K562 (cell line): ENCODE measurements at regions not wholly inside any gene's neighbourhood (a gene's known extent, or its start where the extent isn't known, plus 50 kb on each side); places are given as distances from the start of the nearest gene placed in this dataset.

ENCODE experiments used
- ATAC-seq: fragments of 200-7000 bp; cut with Tn5 transposase; 3 replicates; pipeline ENCODE4 v1.9.1; 2020; ENCODE audit warnings: moderate library complexity
- BruUV-seq: library from RNA; stranded (reverse); fragments of 400-500 nt; replicated peaks from 2 replicates; lab custom pipeline; 2021; lab: Mats Ljungman, UMichigan
- CTCF ChIA-PET: fragments of 300-600 bp; formaldehyde crosslinking; extraction: SDS; loops from one replicate; lab custom pipeline; 2021; ENCODE audit warnings: low intra/inter-chr PET ratio; lab: Yijun Ruan, JAX
- POLR2A ChIA-PET: fragments of 300-600, 350-650 bp; sonication (Branson Sonifier 250); formaldehyde crosslinking; extraction: SDS; loops from one replicate; lab custom pipeline; 2021; ENCODE audit warnings: antibody characterized with exemption, inconsistent platforms; lab: Yijun Ruan, JAX
- DNase-seq, 4 experiments: peaks; one replicate each; pipeline versions ENCODE4 v3.0.0 to v3.0.0-alpha.2; 2011 to 2018; ENCODE audit warnings: low spot score in 3 of 4, mixed read lengths in 3 of 4; ENCODE audit errors: extremely low read depth in 1 of 4
- FAIRE-seq: peaks from 2 replicates; lab custom pipeline; 2011; peaks lifted over from hg19 to GRCh38; lab: Jason Lieb, UNC
- H2AFZ ChIP-seq: 2 replicates; pipeline ENCODE4 v1.6.0; 2011; ENCODE audit warnings: low read depth, low read length, control low read depth, inconsistent platforms
- H3K27ac ChIP-seq: fragments of 200-600 bp; 3 replicates; pipeline ENCODE4 v1.8.0; 2011; ENCODE audit warnings: low read depth, mild to moderate bottlenecking, control low read depth, inconsistent platforms, low read length, moderate library complexity, mixed read lengths; ENCODE audit errors: extremely low read depth
- H3K27me3 ChIP-seq, 2 experiments: fragments of 300-600 bp in 1 of 2; 2 replicates in 1 of 2; 3 replicates in 1 of 2; pipeline versions ENCODE4 v1.6.0 to v1.8.0; 2011; ENCODE audit warnings: inconsistent platforms in 2 of 2, low read length in 2 of 2, mild to moderate bottlenecking in 1 of 2, mixed read lengths in 1 of 2, moderate library complexity in 1 of 2; ENCODE audit not compliant: control insufficient read depth in 2 of 2, insufficient read depth in 2 of 2
- H3K36me3 ChIP-seq: fragments of 300-600 bp; 3 replicates; pipeline ENCODE4 v1.8.0; 2011; ENCODE audit warnings: mild to moderate bottlenecking, low read length, inconsistent platforms; ENCODE audit not compliant: control insufficient read depth, insufficient read depth
- H3K4me1 ChIP-seq, 2 experiments: fragments of 200-600 bp in 1 of 2; replicated peaks in 1 of 2; 2 replicates in 1 of 2; 3 replicates in 1 of 2; pipeline versions ENCODE4 v1.5.1 to v1.8.0; 2011; ENCODE audit warnings: inconsistent platforms in 2 of 2, low read length in 2 of 2, mild to moderate bottlenecking in 1 of 2, mixed read lengths in 1 of 2, moderate library complexity in 1 of 2; ENCODE audit not compliant: control insufficient read depth in 2 of 2, insufficient read depth in 2 of 2
- H3K4me2 ChIP-seq: 2 replicates; pipeline ENCODE4 v1.6.1; 2011; ENCODE audit warnings: low read length, control low read depth, inconsistent platforms, mixed read lengths; ENCODE audit not compliant: insufficient read depth
- H3K4me3 ChIP-seq: fragments of 200-600 bp; sonication (generic), shearing (Covaris generic); 2 replicates; pipeline ENCODE4 v1.5.1; 2016; ENCODE audit warnings: control low read depth, inconsistent platforms
- H3K79me2 ChIP-seq: fragments of 200-600 bp; 3 replicates; pipeline ENCODE4 v1.8.0; 2011; ENCODE audit warnings: low read length, inconsistent platforms; ENCODE audit not compliant: control insufficient read depth, insufficient read depth
- H3K9ac ChIP-seq, 2 experiments: 2 replicates each; pipeline versions ENCODE4 v1.6.0 to v1.6.1; 2011; ENCODE audit warnings: low read depth in 2 of 2, low read length in 2 of 2, control low read depth in 1 of 2, inconsistent platforms in 1 of 2, mild to moderate bottlenecking in 1 of 2, mixed read lengths in 1 of 2; ENCODE audit not compliant: insufficient read depth in 1 of 2
- H3K9me1 ChIP-seq: one replicate; pipeline ENCODE4 v1.6.0; 2011; ENCODE audit warnings: inconsistent platforms, mild to moderate bottlenecking, low read length, moderate library complexity; ENCODE audit not compliant: control insufficient read depth, insufficient read depth
- H3K9me3 ChIP-seq: replicated peaks from 2 replicates; pipeline ENCODE4 v1.5.1; 2011; ENCODE audit warnings: low read depth, low read length, inconsistent platforms; ENCODE audit not compliant: control insufficient read depth, insufficient read depth
- H4K20me1 ChIP-seq: replicated peaks from 2 replicates; pipeline ENCODE4 v1.6.1; 2011; ENCODE audit warnings: low read length, inconsistent platforms, mixed read lengths; ENCODE audit not compliant: control insufficient read depth, insufficient read depth
- ATF1 ChIP-seq, 2 experiments: fragments of 450-650 bp in 1 of 2; IDR thresholded peaks; 2 replicates each; pipeline ENCODE4 v1.6.1; 2016; ENCODE audit warnings: missing compliant biosample characterization in 1 of 2, missing genetic modification characterization in 1 of 2
- E2F3 ChIP-seq: fragments of 250-450 bp; sonication (Bioruptor Pico); IDR thresholded peaks from 2 replicates; pipeline ENCODE4 v1.4.0; 2020; ENCODE audit warnings: mild to moderate bottlenecking
- EZH2 ChIP-seq: IDR thresholded peaks from 2 replicates; pipeline ENCODE4 v1.6.1; 2012; ENCODE audit warnings: low read depth, mild to moderate bottlenecking, inconsistent platforms, low read length, borderline replicate concordance
- ILF3 ChIP-seq: fragments of 450-650 bp; IDR thresholded peaks from 2 replicates; pipeline ENCODE4 v1.6.1; 2018; ENCODE audit warnings: antibody characterized with exemption, mild to moderate bottlenecking, moderate library complexity, borderline replicate concordance
- JUNB ChIP-seq: fragments of 450-650 bp; formaldehyde crosslinking; conservative IDR thresholded peaks from 2 replicates; pipeline ENCODE4 v1.4.0; 2020; ENCODE audit warnings: mild to moderate bottlenecking
- MEF2A ChIP-seq: IDR thresholded peaks from 2 replicates; pipeline ENCODE4 v1.6.1; 2011; ENCODE audit warnings: low read depth, mild to moderate bottlenecking, low read length, moderate library complexity; ENCODE audit not compliant: control insufficient read depth
- NFIX ChIP-seq: fragments of 250-450 bp; sonication (Bioruptor Pico); IDR thresholded peaks from 2 replicates; pipeline ENCODE4 v1.4.0; 2020; ENCODE audit warnings: low read depth, mild to moderate bottlenecking, moderate library complexity
- RBM22 ChIP-seq: fragments of 200-400 bp; formaldehyde crosslinking; IDR thresholded peaks from 2 replicates; pipeline ENCODE4 v1.6.1; 2018; ENCODE audit warnings: low read length, low read depth; ENCODE audit not compliant: poor library complexity, severe bottlenecking
- SLC30A9 ChIP-seq: fragments of 250-450 bp; sonication (Bioruptor Pico); IDR thresholded peaks from 2 replicates; pipeline ENCODE4 v1.8.0; 2022; ENCODE audit warnings: mild to moderate bottlenecking, moderate library complexity
- SRSF3 ChIP-seq: fragments of 200-400 bp; formaldehyde crosslinking; IDR thresholded peaks from 2 replicates; pipeline ENCODE4 v1.6.1; 2016; ENCODE audit warnings: mild to moderate bottlenecking, low read length, moderate library complexity; ENCODE audit not compliant: insufficient read depth
- TCF7 ChIP-seq: sonication (generic); IDR thresholded peaks from 2 replicates; pipeline ENCODE4 v1.6.1; 2016; ENCODE audit warnings: antibody characterized with exemption, borderline replicate concordance
- ZBTB17 ChIP-seq: fragments of 450-650 bp; formaldehyde crosslinking; IDR thresholded peaks from 2 replicates; pipeline ENCODE4 v1.4.0; 2020; ENCODE audit warnings: mild to moderate bottlenecking
- ZNF174 ChIP-seq: fragments of 250-450 bp; sonication (Bioruptor Pico); IDR thresholded peaks from 2 replicates; pipeline ENCODE4 v1.4.0; 2020; ENCODE audit warnings: mild to moderate bottlenecking
- ZNF655 ChIP-seq: fragments of 250-450 bp; sonication (Bioruptor Pico); IDR thresholded peaks from 2 replicates; pipeline ENCODE4 v1.5.0; 2021
- WGBS: fragments of 100-300 bp; shearing (Covaris generic); methylation state at CpG from one replicate; pipeline ENCODE4 v1.1.6; 2016; ENCODE audit warnings: low coverage, mixed read lengths; ENCODE audit not compliant: insufficient coverage; ENCODE audit errors: missing lambda C conversion rate; 5-methylcytosine and 5-hydroxymethylcytosine counted together
- in situ Hi-C: fragments of 300-500 bp; cut with MboI; formaldehyde crosslinking; loops from 4 replicates; pipeline ENCODE4 v1.15.0; 2018; ENCODE audit warnings: inconsistent platforms, mixed read lengths
- intact Hi-C: fragments of 100-400 bp; cut with micrococcal nuclease; formaldehyde crosslinking; loops from 2 replicates; pipeline ENCODE4 v1.14.2; 2022

GRCh38 chr6:2351807-2352431, 106.5 kb upstream of the GMDS start:
- TF ChIP-seq ZNF655 (CRISPR knock-in tag) (no peak), JUNB (CRISPR knock-in tag) (no peak)
- TF ChIP-seq, all 486 proteins: peak for 0
- POLR2A ChIA-PET = interaction anchor here (1.2 kb wide), 1 partner anchor 135 kb away, joined by 3 read pairs; no protein-coding TSS in a partner anchor
- no peaks in the 10 kb centered on the region for H3K4me1 ChIP-seq
- H3K9ac ChIP-seq = no peak overlapping the region
- no peak overlapping the region for H3K27ac ChIP-seq
- in situ Hi-C loops (loop anchor here (10.0 kb wide), 2 partner anchors 457 to 757 kb away; no protein-coding TSS in a partner anchor), intact Hi-C loops (loop anchor here (10.0 kb wide), 1 partner anchor 247 kb away; no protein-coding TSS in a partner anchor)
- H3K4me3 ChIP-seq = no peak overlapping the region
- no peaks in the 10 kb centered on the region for H3K36me3 ChIP-seq
- DNase-seq (no peak), FAIRE-seq (no peak), ATAC-seq (no peak)
- H3K9me3 ChIP-seq = no peaks in the 10 kb centered on the region
- H3K79me2 ChIP-seq = no peaks in the 10 kb centered on the region
- no peaks in the 10 kb centered on the region; a peak in 2 of 5 replicates for H3K27me3 ChIP-seq
- BruUV-seq = no TSS peak
- no peaks in the 10 kb centered on the region for H3K9me1 ChIP-seq
- H3K4me2 ChIP-seq = no peak overlapping the region
- 8% methylated on average over 4 of the region's 4 CpGs for WGBS
- no peak overlapping the region for H2AFZ ChIP-seq
- CTCF ChIA-PET = no interaction called here
- H4K20me1 ChIP-seq = no peaks in the 10 kb centered on the region

- Histone ChIP-seq H4K20me1 (no peaks in the 10 kb centered on the region), H3K36me3 (no peaks in the 10 kb centered on the region), H3K4me3 (no peak overlapping the region), H3K4me2 (no peak overlapping the region), H3K27me3 (no peaks in the 10 kb centered on the region; a peak in 2 of 5 replicates), H3K27ac (no peak overlapping the region), H3K9ac (no peak overlapping the region), H3K79me2 (no peaks in the 10 kb centered on the region), H3K4me1 (no peaks in the 10 kb centered on the region), H3K9me1 (no peaks in the 10 kb centered on the region), H2AFZ (no peak overlapping the region), H3K9me3 (no peaks in the 10 kb centered on the region)
- CTCF ChIA-PET = no interaction called here
- POLR2A ChIA-PET = interaction anchor here (1.2 kb wide), 1 partner anchor 134 kb away, joined by 3 read pairs; no protein-coding TSS in a partner anchor
- DNase-seq (no peak), ATAC-seq (no peak), FAIRE-seq (no peak)
- in situ Hi-C loops = loop anchor here (10.0 kb wide), 2 partner anchors 456 to 756 kb away; no protein-coding TSS in a partner anchor
- BruUV-seq = no TSS peak
- 2% methylated on average over 5 of the region's 5 CpGs for WGBS
- intact Hi-C loops = loop anchor here (10.0 kb wide), 1 partner anchor 246 kb away; no protein-coding TSS in a partner anchor
- TF ChIP-seq SRSF3 = no peak
- no peak for TF ChIP-seq MEF2A
- no peak for TF ChIP-seq SLC30A9 (CRISPR knock-in tag)
- TF ChIP-seq ILF3 = no peak
- TF ChIP-seq TCF7 = no peak
- TF ChIP-seq E2F3 (CRISPR knock-in tag) = no peak
- TF ChIP-seq ATF1 (CRISPR knock-in tag; IDR thresholded peaks at IDR 0.05) = no peak
- TF ChIP-seq ATF1 (tag; IDR thresholded peaks at IDR 0.05) = no peak
- TF ChIP-seq NFIX (CRISPR knock-in tag) = no peak
- TF ChIP-seq ZNF174 (CRISPR knock-in tag) = no peak
- no peak for TF ChIP-seq EZH2
- TF ChIP-seq ZBTB17 = no peak
- no peak for TF ChIP-seq RBM22
These were observed 105.7 kb upstream of the GMDS start for GRCh38 chr6:2351090-2351489.
